H1 (cell line): ENCODE measurements at regions not wholly inside any gene's neighbourhood (a gene's known extent, or its start where the extent isn't known, plus 50 kb on each side); places are given as distances from the start of the nearest gene placed in this dataset.

ENCODE experiments used
- CTCF ChIA-PET: fragments of 300-600 bp; sonication (Branson Sonifier 250); formaldehyde crosslinking; loops from one replicate; lab custom pipeline; 2021; ENCODE audit not compliant: partially characterized antibody; lab: Charles Lee
- POLR2A ChIA-PET: fragments of 300-600 bp; sonication (Branson Sonifier 250); formaldehyde crosslinking; loops from one replicate; lab custom pipeline; 2021; ENCODE audit warnings: inconsistent platforms; ENCODE audit not compliant: partially characterized antibody; lab: Charles Lee
- DNase-seq, 2 experiments: peaks; one replicate each; pipeline versions ENCODE4 v3.0.0 to v3.0.0-alpha.2; 2010 to 2022; ENCODE audit warnings: low spot score in 2 of 2, low read depth in 1 of 2, mixed read lengths in 1 of 2
- FAIRE-seq: peaks from 2 replicates; lab custom pipeline; 2011; peaks lifted over from hg19 to GRCh38; lab: Jason Lieb, UNC
- H2AFZ ChIP-seq: 2 replicates; pipeline ENCODE4 v1.8.1; 2012; ENCODE audit warnings: low read length, inconsistent platforms
- H2AK5ac ChIP-seq: 2 replicates; pipeline ENCODE4 v1.6.1; 2013; ENCODE audit warnings: low read depth, low read length
- H2BK120ac ChIP-seq: replicated peaks from 2 replicates; pipeline ENCODE3; 2013; ENCODE audit warnings: low read depth, low read length, inconsistent platforms
- H2BK12ac ChIP-seq: 2 replicates; pipeline ENCODE4 v1.6.1; 2013; ENCODE audit warnings: low read depth, low read length
- H2BK15ac ChIP-seq: 2 replicates; pipeline ENCODE4 v1.6.1; 2013; ENCODE audit warnings: low read length
- H2BK20ac ChIP-seq: 2 replicates; pipeline ENCODE4 v1.6.1; 2013; ENCODE audit warnings: low read length
- H2BK5ac ChIP-seq: 2 replicates; pipeline ENCODE4 v1.6.1; 2013; ENCODE audit warnings: low read depth, low read length
- H3K14ac ChIP-seq: 2 replicates; pipeline ENCODE4 v1.6.1; 2013; ENCODE audit warnings: inconsistent platforms; ENCODE audit not compliant: insufficient read length
- H3K18ac ChIP-seq: 2 replicates; pipeline ENCODE4 v1.6.1; 2013; ENCODE audit warnings: low read length; ENCODE audit errors: extremely low read depth
- H3K23ac ChIP-seq: 2 replicates; pipeline ENCODE4 v1.6.1; 2013; ENCODE audit warnings: inconsistent platforms; ENCODE audit not compliant: insufficient read length
- H3K23me2 ChIP-seq: 2 replicates; pipeline ENCODE4 v1.6.1; 2013; ENCODE audit warnings: low read depth, low read length
- H3K27ac ChIP-seq: 2 replicates; pipeline ENCODE4 v1.6.1; 2011; ENCODE audit warnings: low read depth, low read length, inconsistent platforms
- H3K27me3 ChIP-seq, 4 experiments: replicated peaks in 1 of 4; 1 replicate in 1 of 4; 2 replicates in 3 of 4; pipeline versions ENCODE4 v1.6.1 to v1.8.1; 2011 to 2013; ENCODE audit warnings: low read length in 3 of 4, mild to moderate bottlenecking in 3 of 4, inconsistent platforms in 2 of 4, mixed read lengths in 2 of 4, moderate library complexity in 1 of 4; ENCODE audit not compliant: control insufficient read depth in 3 of 4, insufficient read depth in 3 of 4; ENCODE audit errors: extremely low read depth in 1 of 4
- H3K36me3 ChIP-seq, 4 experiments: 2 replicates each; pipeline versions ENCODE4 v1.6.1 to v1.8.1; 2011 to 2013; ENCODE audit warnings: mild to moderate bottlenecking in 4 of 4, low read length in 3 of 4, moderate library complexity in 2 of 4, control low read depth in 1 of 4, inconsistent platforms in 1 of 4; ENCODE audit not compliant: insufficient read depth in 4 of 4, control insufficient read depth in 2 of 4
- H3K4ac ChIP-seq: replicated peaks from 2 replicates; pipeline ENCODE3; 2013; ENCODE audit warnings: low read length, low read depth, mixed read lengths, inconsistent platforms; ENCODE audit not compliant: insufficient read length
- H3K4me1 ChIP-seq, 4 experiments: replicated peaks in 1 of 4; 1 replicate in 1 of 4; 2 replicates in 3 of 4; pipeline versions ENCODE4 v1.6.1 to v1.8.1; 2011 to 2013; ENCODE audit warnings: low read length in 3 of 4, inconsistent platforms in 2 of 4, mixed read lengths in 1 of 4; ENCODE audit not compliant: insufficient read depth in 4 of 4, control insufficient read depth in 3 of 4
- H3K4me2 ChIP-seq, 2 experiments: 2 replicates each; pipeline versions ENCODE4 v1.6.1 to v1.8.1; 2011 to 2013; ENCODE audit warnings: low read depth in 2 of 2, low read length in 2 of 2, control low read depth in 1 of 2, inconsistent platforms in 1 of 2, mild to moderate bottlenecking in 1 of 2; ENCODE audit not compliant: insufficient read depth in 1 of 2
- H3K4me3 ChIP-seq, 4 experiments: fragments of 200-600, 300-600 bp in 1 of 4; sonication (generic), shearing (Covaris generic), sonication (Bioruptor Twin) in 1 of 4; 2 replicates each; pipeline versions ENCODE4 v1.5.1 to v1.8.1; 2011 to 2016; ENCODE audit warnings: low read length in 4 of 4, low read depth in 3 of 4, control low read depth in 2 of 4, inconsistent platforms in 2 of 4, mild to moderate bottlenecking in 2 of 4, mixed read lengths in 1 of 4, moderate library complexity in 1 of 4; ENCODE audit not compliant: insufficient read depth in 2 of 4; ENCODE audit errors: extremely low read depth in 1 of 4
- H3K56ac ChIP-seq: replicated peaks from 2 replicates; pipeline ENCODE3; 2013; ENCODE audit warnings: low read depth, mild to moderate bottlenecking, mixed read lengths, low read length, inconsistent platforms; ENCODE audit not compliant: insufficient read length
- H3K79me1 ChIP-seq: 2 replicates; pipeline ENCODE4 v1.6.1; 2013; ENCODE audit warnings: low read depth, low read length, control low read depth
- H3K79me2 ChIP-seq, 2 experiments: 2 replicates each; pipeline versions ENCODE4 v1.6.1 to v1.8.1; 2012 to 2013; ENCODE audit warnings: low read length in 2 of 2, mild to moderate bottlenecking in 2 of 2, inconsistent platforms in 1 of 2; ENCODE audit not compliant: insufficient read depth in 2 of 2, control insufficient read depth in 1 of 2
- H3K9ac ChIP-seq, 4 experiments: replicated peaks in 1 of 4; 1 replicate in 1 of 4; 2 replicates in 3 of 4; pipeline versions ENCODE4 v1.6.1 to v1.8.1; 2011 to 2013; ENCODE audit warnings: low read depth in 3 of 4, low read length in 3 of 4, control low read depth in 2 of 4, mild to moderate bottlenecking in 2 of 4, moderate library complexity in 2 of 4, inconsistent platforms in 1 of 4; ENCODE audit errors: extremely low read depth in 1 of 4
- H3K9me3 ChIP-seq, 2 experiments: 2 replicates each; pipeline versions ENCODE4 v1.6.1 to v1.8.1; 2012 to 2013; ENCODE audit warnings: mild to moderate bottlenecking in 2 of 2, moderate library complexity in 2 of 2, control low read depth in 1 of 2, inconsistent platforms in 1 of 2, low read depth in 1 of 2, low read length in 1 of 2, mixed read lengths in 1 of 2; ENCODE audit not compliant: insufficient read depth in 2 of 2
- H4K20me1 ChIP-seq, 2 experiments: replicated peaks in 1 of 2; 2 replicates each; pipeline versions ENCODE3 to v1.8.1; 2011 to 2013; ENCODE audit warnings: inconsistent platforms in 2 of 2, low read length in 2 of 2, mild to moderate bottlenecking in 1 of 2; ENCODE audit not compliant: insufficient read depth in 2 of 2, control insufficient read depth in 1 of 2
- H4K5ac ChIP-seq: 2 replicates; pipeline ENCODE4 v1.6.1; 2013; ENCODE audit warnings: low read length, low read depth, mixed read lengths, inconsistent platforms; ENCODE audit not compliant: insufficient read length
- H4K8ac ChIP-seq: 2 replicates; pipeline ENCODE4 v1.8.0; 2013; ENCODE audit warnings: mild to moderate bottlenecking, moderate library complexity, low read length, inconsistent platforms; ENCODE audit not compliant: insufficient read depth; ENCODE audit errors: extremely low read depth
- H4K91ac ChIP-seq: replicated peaks from 2 replicates; pipeline ENCODE3; 2013; ENCODE audit warnings: low read length, mixed read lengths, inconsistent platforms; ENCODE audit not compliant: insufficient read length
- BACH1 ChIP-seq: IDR thresholded peaks from 2 replicates; pipeline ENCODE4 v1.6.1; 2012; ENCODE audit warnings: low read length, improper control_type of control experiment
- CTCF ChIP-seq, 3 experiments: IDR thresholded peaks; 1 replicate in 2 of 3; 2 replicates in 1 of 3; pipeline versions ENCODE4 v1.5.1 to v1.6.1; 2011; ENCODE audit warnings: low read length in 3 of 3, mild to moderate bottlenecking in 3 of 3, inconsistent platforms in 2 of 3, low read depth in 1 of 3, moderate library complexity in 1 of 3; ENCODE audit not compliant: insufficient read depth in 1 of 3; ENCODE audit errors: control extremely low read depth in 1 of 3
- E2F6 ChIP-seq: IDR thresholded peaks from 2 replicates; pipeline ENCODE4 v1.6.1; 2012; ENCODE audit warnings: inconsistent platforms
- EP300 ChIP-seq, 2 experiments: IDR thresholded peaks; 1 replicate in 1 of 2; 2 replicates in 1 of 2; pipeline ENCODE4 v1.6.1; 2011 to 2012; ENCODE audit warnings: low read depth in 2 of 2, low read length in 2 of 2, mild to moderate bottlenecking in 2 of 2, borderline replicate concordance in 1 of 2, inconsistent platforms in 1 of 2, moderate library complexity in 1 of 2
- MAFK ChIP-seq: IDR thresholded peaks from 2 replicates; pipeline ENCODE4 v1.6.1; 2012; ENCODE audit warnings: low read depth, mild to moderate bottlenecking, improper control_type of control experiment, low read length
- NRF1 ChIP-seq: IDR thresholded peaks from 2 replicates; pipeline ENCODE4 v1.6.1; 2011; ENCODE audit warnings: mild to moderate bottlenecking, low read depth, low read length, improper control_type of control experiment
- SIRT6 ChIP-seq: IDR thresholded peaks from one replicate; pipeline ENCODE4 v1.7.1; 2012; ENCODE audit warnings: low read length, inconsistent platforms
- TEAD4 ChIP-seq: IDR thresholded peaks from 2 replicates; pipeline ENCODE4 v1.6.1; 2012; ENCODE audit warnings: low read depth, low read length, inconsistent platforms, mixed read lengths

GRCh38 chr3:176647987-176648386 is 549.3 kb downstream of the TBL1XR1 start:
- Histone ChIP-seq H3K4me1 (no peaks in the 10 kb centered on the region), H3K56ac (no peak overlapping the region), H3K79me1 (no peaks in the 10 kb centered on the region), H4K5ac (no peak overlapping the region), H3K27me3 (no peaks in the 10 kb centered on the region), H3K36me3 (no peaks in the 10 kb centered on the region), H3K14ac (no peak overlapping the region), H3K18ac (no peak overlapping the region), H2AK5ac (no peak overlapping the region), H4K8ac (no peak overlapping the region), H3K9ac (no peak overlapping the region), H3K4ac (no peak overlapping the region), H3K27ac (no peak overlapping the region), H4K20me1 (no peaks in the 10 kb centered on the region), H2BK15ac (no peak overlapping the region), H3K23me2 (no peaks in the 10 kb centered on the region; the same call in 1 of the 2 replicates), H3K4me3 (no peak overlapping the region), H2BK12ac (no peak overlapping the region), H3K4me2 (no peak overlapping the region), H3K79me2 (no peaks in the 10 kb centered on the region), H2AFZ (no peak overlapping the region), H2BK5ac (no peak overlapping the region), H3K9me3 (no peaks in the 10 kb centered on the region), H4K91ac (no peak overlapping the region), H2BK20ac (no peak overlapping the region), H2BK120ac (no peak overlapping the region), H3K23ac (no peak overlapping the region)
- no peak for FAIRE-seq
- ChIA-PET POLR2A (no interaction called here), CTCF (interaction anchor here (1.2 kb wide), 1 partner anchor 15 kb away, joined by 3 read pairs; no protein-coding TSS in a partner anchor)
- no peak for DNase-seq
- TF ChIP-seq MAFK (peak; percentile 66; the same call in 1 of the 2 replicates), EP300 (IDR thresholded peaks at IDR 0.05; ENCODE audit: borderline replicate concordance in 1 of 2, low read depth in 2 of 2, low read length in 2 of 2) (no peak), TEAD4 (no peak), SIRT6 (no peak), CTCF (IDR thresholded peaks at IDR 0.05; ENCODE audit: control extremely low read depth in 1 of 3, insufficient read depth in 1 of 3, low read depth in 1 of 3, low read length in 3 of 3) (no peak), BACH1 (no peak), E2F6 (no peak), NRF1 (no peak)
